ENCODE measurements at regions not wholly inside any gene's neighbourhood (a gene's known extent, or its start where the extent isn't known, plus 50 kb on each side); places are given as distances from the start of the nearest gene placed in this dataset.

GRCh38 chr4:53937327-53937726 is 127.1 kb downstream of the CHIC2 start:
- peaks cover 9% of the 10 kb centered on the region for H3K4me1 ChIP-seq (ENCODE audit: control insufficient read depth, extremely low read depth, insufficient read depth, low read length)
- H2AFZ ChIP-seq (ENCODE audit: low read length) = no peak overlapping the region
- H3K9ac ChIP-seq (ENCODE audit: insufficient read depth, low read length) = no peak overlapping the region
- H3K27ac ChIP-seq (ENCODE audit: insufficient read depth, low read length) = no peak overlapping the region
- no peaks in the 10 kb centered on the region for H3K79me2 ChIP-seq (ENCODE audit: control insufficient read depth, insufficient read depth, low read length)
- DNase-seq (ENCODE audit: low read depth in 2 of 2) = no peak
- no peaks in the 10 kb centered on the region for H3K36me3 ChIP-seq (ENCODE audit: control insufficient read depth, insufficient read depth, low read length)
- no peaks in the 10 kb centered on the region for H4K20me1 ChIP-seq (ENCODE audit: control insufficient read depth, extremely low read depth, insufficient read depth, low read length)
- no peaks in the 10 kb centered on the region for H3K27me3 ChIP-seq (ENCODE audit: control insufficient read depth, insufficient read depth, low read length)
- no peak overlapping the region for H3K4me2 ChIP-seq (ENCODE audit: extremely low read depth, insufficient read depth, low read length)
- TF ChIP-seq EZH2 (IDR thresholded peaks at IDR 0.05; ENCODE audit: low read length, missing control alignments) (no peak), CTCF (conservative IDR thresholded peaks at IDR 0.05 in 1 of 2, IDR thresholded peaks at IDR 0.05 in 1 of 2; ENCODE audit: low read depth in 1 of 2, low read length in 2 of 2) (no peak)
- no peaks in the 10 kb centered on the region for H3K9me3 ChIP-seq (ENCODE audit: control insufficient read depth, insufficient read depth, low read depth, low read length)
- no peak overlapping the region for H3K4me3 ChIP-seq (replicated peaks in 1 of 4; ENCODE audit: control extremely low read depth in 1 of 4, insufficient read depth in 1 of 4, low read depth in 3 of 4, low read length in 4 of 4)

- peaks cover 12% of the 10 kb centered on the region for H3K4me1 ChIP-seq (ENCODE audit: control insufficient read depth, extremely low read depth, insufficient read depth, low read length)
- TF ChIP-seq EZH2 (IDR thresholded peaks at IDR 0.05; ENCODE audit: low read length, missing control alignments) = no peak
- TF ChIP-seq CTCF (conservative IDR thresholded peaks at IDR 0.05 in 1 of 2, IDR thresholded peaks at IDR 0.05 in 1 of 2; ENCODE audit: low read depth in 1 of 2, low read length in 2 of 2) = no peak
- no peaks in the 10 kb centered on the region for H4K20me1 ChIP-seq (ENCODE audit: control insufficient read depth, extremely low read depth, insufficient read depth, low read length)
- no peak overlapping the region for H2AFZ ChIP-seq (ENCODE audit: low read length)
- H3K36me3 ChIP-seq (ENCODE audit: control insufficient read depth, insufficient read depth, low read length) = no peaks in the 10 kb centered on the region
- no peak overlapping the region for H3K9ac ChIP-seq (ENCODE audit: insufficient read depth, low read length)
- no peaks in the 10 kb centered on the region for H3K27me3 ChIP-seq (ENCODE audit: control insufficient read depth, insufficient read depth, low read length)
- peak; percentile 79 to 82 for DNase-seq (ENCODE audit: low read depth in 2 of 2)
- no peak overlapping the region for H3K27ac ChIP-seq (ENCODE audit: insufficient read depth, low read length)
- no peak overlapping the region for H3K4me2 ChIP-seq (ENCODE audit: extremely low read depth, insufficient read depth, low read length)
- no peaks in the 10 kb centered on the region for H3K79me2 ChIP-seq (ENCODE audit: control insufficient read depth, insufficient read depth, low read length)
- H3K9me3 ChIP-seq (ENCODE audit: control insufficient read depth, insufficient read depth, low read depth, low read length) = no peaks in the 10 kb centered on the region
- no peak overlapping the region for H3K4me3 ChIP-seq (replicated peaks in 1 of 4; ENCODE audit: control extremely low read depth in 1 of 4, insufficient read depth in 1 of 4, low read depth in 3 of 4, low read length in 4 of 4)
These were observed 128.6 kb downstream of the CHIC2 start for GRCh38 chr4:53935780-53936179.

- Histone ChIP-seq H2AFZ (ENCODE audit: low read length) (no peak overlapping the region), H4K20me1 (ENCODE audit: control insufficient read depth, extremely low read depth, insufficient read depth, low read length) (no peaks in the 10 kb centered on the region), H3K27me3 (ENCODE audit: control insufficient read depth, insufficient read depth, low read length) (no peaks in the 10 kb centered on the region), H3K9me3 (ENCODE audit: control insufficient read depth, insufficient read depth, low read depth, low read length) (no peaks in the 10 kb centered on the region), H3K36me3 (ENCODE audit: control insufficient read depth, insufficient read depth, low read length) (no peaks in the 10 kb centered on the region), H3K27ac (ENCODE audit: insufficient read depth, low read length) (no peak overlapping the region), H3K9ac (ENCODE audit: insufficient read depth, low read length) (no peak overlapping the region), H3K4me1 (ENCODE audit: control insufficient read depth, extremely low read depth, insufficient read depth, low read length) (peaks cover 15% of the 10 kb centered on the region), H3K4me2 (ENCODE audit: extremely low read depth, insufficient read depth, low read length) (peak overlapping the region; percentile 7), H3K79me2 (ENCODE audit: control insufficient read depth, insufficient read depth, low read length) (no peaks in the 10 kb centered on the region), H3K4me3 (replicated peaks in 1 of 4; ENCODE audit: control extremely low read depth in 1 of 4, insufficient read depth in 1 of 4, low read depth in 3 of 4, low read length in 4 of 4) (no peak overlapping the region)
- no peak for TF ChIP-seq EZH2 (IDR thresholded peaks at IDR 0.05; ENCODE audit: low read length, missing control alignments)
- no peak for TF ChIP-seq CTCF (conservative IDR thresholded peaks at IDR 0.05 in 1 of 2, IDR thresholded peaks at IDR 0.05 in 1 of 2; ENCODE audit: low read depth in 1 of 2, low read length in 2 of 2)
- peak; percentile 93 to 100 for DNase-seq (ENCODE audit: low read depth in 2 of 2)
These were observed 131.4 kb downstream of the CHIC2 start for GRCh38 chr4:53932796-53933610.
